ENCODE measurements at regions not wholly inside any gene's neighbourhood (a gene's known extent, or its start where the extent isn't known, plus 50 kb on each side); places are given as distances from the start of the nearest gene placed in this dataset.

- no peak for DNase-seq (ENCODE audit: low read depth in 2 of 2)
- no peak for TF ChIP-seq CTCF (IDR thresholded peaks at IDR 0.05; ENCODE audit: low read depth, low read length)
- no peak overlapping the region for H3K4me3 ChIP-seq (replicated peaks in 1 of 2; ENCODE audit: low read depth in 2 of 2, low read length in 2 of 2)
Observed at GRCh38 chr10:131777162-131777561, 123.6 kb upstream of the PPP2R2D start.

- DNase-seq (ENCODE audit: low read depth in 2 of 2), result no peak
- TF ChIP-seq CTCF (IDR thresholded peaks at IDR 0.05; ENCODE audit: low read depth, low read length), result no peak
- H3K4me3 ChIP-seq (replicated peaks in 1 of 2; ENCODE audit: low read depth in 2 of 2, low read length in 2 of 2), result no peak overlapping the region
Observed at GRCh38 chr10:131777921-131778320, 122.9 kb upstream of the PPP2R2D start.

GRCh38 chr10:131778385-131778784, 122.4 kb upstream of the PPP2R2D start:
- no peak for TF ChIP-seq CTCF (IDR thresholded peaks at IDR 0.05; ENCODE audit: low read depth, low read length)
- DNase-seq (ENCODE audit: low read depth in 2 of 2), result no peak
- no peak overlapping the region for H3K4me3 ChIP-seq (replicated peaks in 1 of 2; ENCODE audit: low read depth in 2 of 2, low read length in 2 of 2)

GRCh38 chr10:131778842-131779241, 122.0 kb upstream of the PPP2R2D start:
- no peak overlapping the region for H3K4me3 ChIP-seq (replicated peaks in 1 of 2; ENCODE audit: low read depth in 2 of 2, low read length in 2 of 2)
- TF ChIP-seq CTCF (IDR thresholded peaks at IDR 0.05; ENCODE audit: low read depth, low read length), result no peak
- no peak for DNase-seq (ENCODE audit: low read depth in 2 of 2)

GRCh38 chr10:131779661-131780394, 121.0 kb upstream of the PPP2R2D start:
- H3K4me3 ChIP-seq (replicated peaks in 1 of 2; ENCODE audit: low read depth in 2 of 2, low read length in 2 of 2), result no peak overlapping the region
- no peak for TF ChIP-seq CTCF (IDR thresholded peaks at IDR 0.05; ENCODE audit: low read depth, low read length)
- no peak for DNase-seq (ENCODE audit: low read depth in 2 of 2)

GRCh38 chr10:131781076-131781475, 119.7 kb upstream of the PPP2R2D start:
- H3K4me3 ChIP-seq (replicated peaks in 1 of 2; ENCODE audit: low read depth in 2 of 2, low read length in 2 of 2), result no peak overlapping the region
- no peak for TF ChIP-seq CTCF (IDR thresholded peaks at IDR 0.05; ENCODE audit: low read depth, low read length)
- DNase-seq (ENCODE audit: low read depth in 2 of 2), result no peak

- no peak for DNase-seq (ENCODE audit: low read depth in 2 of 2)
- no peak for TF ChIP-seq CTCF (IDR thresholded peaks at IDR 0.05; ENCODE audit: low read depth, low read length)
- H3K4me3 ChIP-seq (replicated peaks in 1 of 2; ENCODE audit: low read depth in 2 of 2, low read length in 2 of 2), result no peak overlapping the region
Observed at GRCh38 chr10:131781791-131782190, 119.0 kb upstream of the PPP2R2D start.

Measured in cardiac fibroblast (primary cell).